Fibroblast of skin of scalp (primary cell): ENCODE measurements at regions not wholly inside any gene's neighbourhood (a gene's known extent, or its start where the extent isn't known, plus 50 kb on each side); places are given as distances from the start of the nearest gene placed in this dataset.

Experiments
- DNase-seq: peaks from one replicate; pipeline ENCODE4 v3.0.0-alpha.2; 2013

- DNase-seq, result no peak
These were observed 602.1 kb upstream of the TMEM132C start for GRCh38 chr12:127664901-127665300.

GRCh38 chr12:127667131-127667685 lies 599.8 kb upstream of the TMEM132C start:
- peak; percentile 50 for DNase-seq

- DNase-seq, result no peak
These were observed 596.7 kb upstream of the TMEM132C start for GRCh38 chr12:127670294-127670693.

DNA sequence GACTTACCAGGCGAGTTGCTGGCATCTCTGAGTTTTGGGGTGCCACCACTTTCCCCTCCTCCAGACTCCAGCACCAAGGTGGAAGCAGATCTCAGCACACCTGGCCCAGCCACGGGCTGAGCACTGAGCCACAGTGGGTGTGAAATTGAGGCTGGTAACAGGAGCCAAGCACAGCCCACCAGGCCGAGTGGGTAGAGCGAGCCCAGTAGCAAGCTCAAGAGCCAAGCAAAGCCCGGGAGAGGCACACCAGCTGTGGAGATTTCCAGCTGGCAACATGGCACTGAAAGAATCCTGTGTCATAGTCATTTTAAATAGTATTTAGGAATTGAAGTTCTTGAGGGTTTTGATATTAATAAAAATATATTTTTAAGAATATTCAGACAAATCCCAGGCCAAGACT lies 596.2 kb upstream of the TMEM132C start:
- DNase-seq, result no peak

GRCh38 chr12:127675936-127676335 lies 591.0 kb upstream of the TMEM132C start:
- DNase-seq, result no peak

DNA sequence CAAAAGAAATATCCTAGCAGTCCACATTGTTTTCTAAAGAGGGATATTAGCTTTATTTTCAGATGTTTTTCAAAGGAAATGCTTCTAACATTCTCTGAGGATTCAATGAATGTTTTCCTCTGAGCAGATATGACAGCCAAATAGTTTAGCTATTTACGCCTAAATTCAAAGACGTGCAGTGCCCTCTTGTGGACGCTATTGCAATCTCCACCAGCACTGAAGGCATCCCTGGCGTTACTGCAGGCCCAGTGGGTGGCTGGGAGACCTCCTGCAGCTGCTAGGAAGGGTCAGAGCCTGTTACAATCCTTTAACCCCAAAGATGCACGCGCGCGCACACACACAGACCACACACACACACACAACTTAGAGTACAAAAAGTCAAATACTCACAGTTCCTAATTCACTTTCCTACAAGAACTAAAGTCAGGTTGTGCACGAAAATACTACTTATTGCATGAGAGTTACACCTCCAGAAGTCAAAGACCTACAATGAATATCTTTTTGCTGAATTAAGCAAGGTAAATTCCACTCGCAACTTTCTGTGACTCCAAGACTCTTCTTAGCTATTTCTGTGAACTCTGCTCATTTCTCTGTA lies 589.3 kb upstream of the TMEM132C start:
- peak; percentile 85 for DNase-seq

DNA sequence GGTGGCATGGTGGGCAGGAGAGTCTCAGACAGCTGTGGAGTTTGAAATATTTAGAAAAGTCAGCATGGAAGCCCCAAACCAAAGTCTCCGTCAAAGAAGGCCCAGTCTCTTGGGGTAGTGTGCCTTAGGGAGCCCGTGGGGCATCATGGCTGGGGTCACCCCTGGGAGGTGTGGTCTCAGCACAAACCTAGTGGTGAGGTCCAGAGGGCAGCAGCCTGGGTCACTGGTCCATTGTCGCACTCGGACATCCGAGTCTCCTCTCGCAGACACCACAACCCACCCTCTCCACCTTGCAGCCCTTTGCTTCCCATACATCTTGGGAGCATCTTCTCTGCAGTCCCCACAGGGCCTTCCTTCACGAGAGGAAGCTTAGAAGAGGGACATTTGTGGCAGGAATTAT lies 588.0 kb upstream of the TMEM132C start:
- no peak for DNase-seq

DNA sequence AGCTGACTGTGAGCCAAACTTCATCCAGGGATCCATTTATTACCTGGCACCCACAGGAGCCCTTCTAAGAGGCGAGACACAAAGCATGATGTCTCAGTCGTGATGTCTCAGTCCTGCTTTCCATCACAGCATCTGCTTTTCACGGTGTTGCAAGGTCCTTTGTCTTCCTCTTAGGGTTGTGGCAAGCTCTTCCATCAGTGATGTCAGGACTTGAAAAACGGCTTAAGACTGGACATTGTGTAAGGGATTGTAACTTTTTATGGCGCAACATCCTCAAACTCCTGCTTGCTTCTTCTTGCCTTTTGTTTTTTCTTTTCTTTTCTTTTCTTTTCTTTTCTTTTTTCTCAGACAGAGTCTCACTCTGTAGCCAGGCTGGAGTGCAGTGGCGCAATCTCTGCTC lies 586.5 kb upstream of the TMEM132C start:
- DNase-seq, result no peak

DNA sequence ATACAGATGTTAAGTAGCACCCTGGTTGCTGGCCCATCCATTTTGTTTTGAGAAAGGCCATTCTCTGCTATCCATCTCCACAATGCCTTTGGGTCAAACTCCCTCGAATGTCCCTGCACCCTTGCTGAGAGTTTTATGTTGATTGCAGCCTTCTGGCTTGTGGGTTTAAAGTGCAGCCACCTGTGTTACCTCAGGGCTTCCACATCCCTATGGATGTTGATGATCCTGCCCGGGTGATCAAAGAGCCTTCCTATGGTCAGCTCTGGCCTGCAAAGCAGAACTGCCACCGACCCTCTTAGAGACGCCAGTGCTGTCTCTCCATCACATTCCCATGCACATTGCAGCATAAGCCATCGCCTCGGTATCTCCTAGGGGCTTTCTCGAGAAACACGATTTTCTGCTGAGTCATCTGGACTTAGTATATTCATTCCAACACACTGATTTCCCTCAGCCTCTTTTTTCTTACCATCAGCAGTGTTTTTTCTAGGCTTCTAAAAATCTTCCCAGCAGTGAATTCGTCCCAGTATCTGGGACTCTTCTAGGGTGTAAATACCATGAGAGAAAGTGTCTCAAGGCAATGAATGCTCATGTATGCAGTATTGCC lies 585.7 kb upstream of the TMEM132C start:
- peak; percentile 28 for DNase-seq

DNA sequence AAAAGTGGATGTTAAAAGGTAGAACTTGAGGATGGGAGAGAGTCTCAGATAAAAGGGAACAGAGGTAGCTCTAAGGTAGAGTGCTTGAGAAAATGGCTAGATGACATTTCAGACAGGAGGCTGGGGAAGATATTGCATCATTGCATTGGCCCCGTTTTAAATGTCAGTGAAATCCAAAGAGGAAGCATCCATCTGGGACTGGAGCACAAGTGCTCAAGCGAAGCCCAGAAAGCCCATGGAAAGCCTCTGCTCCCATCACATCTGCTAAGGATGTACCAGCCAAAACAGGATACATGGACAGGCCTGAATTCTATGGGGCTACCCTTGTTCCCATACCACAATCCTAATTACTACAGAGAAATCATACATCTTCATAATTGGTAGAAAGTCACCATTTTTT lies 581.5 kb upstream of the TMEM132C start:
- no peak for DNase-seq

GRCh38 chr12:127685931-127686330 lies 581.0 kb upstream of the TMEM132C start:
- DNase-seq, result peak; percentile 15

DNA sequence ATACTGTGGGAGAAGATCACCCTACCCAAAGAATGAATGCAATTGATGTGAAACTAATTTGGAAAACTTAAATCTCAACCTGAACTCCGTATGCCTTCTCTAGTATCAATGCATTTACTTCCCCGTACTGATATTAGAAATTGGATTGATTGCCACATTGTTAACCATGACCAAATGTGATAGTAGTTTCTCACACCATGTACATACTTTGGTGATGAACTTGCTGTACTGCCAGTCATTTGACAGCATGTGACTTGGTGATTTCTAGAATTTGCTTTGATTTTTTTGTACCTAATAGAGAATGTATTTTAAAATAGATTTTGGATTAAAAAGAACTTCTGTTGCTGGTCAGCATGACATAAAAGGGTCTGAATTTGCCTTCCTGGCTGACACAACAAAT lies 579.8 kb upstream of the TMEM132C start:
- no peak for DNase-seq

GRCh38 chr12:127688906-127689428 lies 578.0 kb upstream of the TMEM132C start:
- no peak for DNase-seq

DNA sequence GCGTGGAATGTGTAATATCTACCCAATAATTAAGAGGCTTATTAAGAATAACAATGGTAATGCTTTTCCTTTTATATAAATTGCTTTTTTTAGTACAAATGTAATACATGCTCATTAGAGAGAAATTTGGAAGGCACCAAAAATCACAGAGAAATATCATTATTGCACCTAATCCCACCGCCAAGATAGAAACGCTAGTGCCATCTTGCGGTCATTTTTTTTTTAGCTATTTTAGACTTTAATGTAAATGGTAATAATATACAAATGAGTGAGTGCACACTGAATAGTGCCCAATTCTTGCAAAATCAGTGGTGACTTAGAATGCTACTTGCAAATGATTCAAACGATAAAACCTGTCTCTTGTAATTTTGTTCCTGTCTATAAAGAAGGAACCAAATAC lies 576.8 kb upstream of the TMEM132C start:
- peak; percentile 10 for DNase-seq

- DNase-seq, result no peak
These were observed 570.0 kb upstream of the TMEM132C start for GRCh38 chr12:127696963-127697362.

DNA sequence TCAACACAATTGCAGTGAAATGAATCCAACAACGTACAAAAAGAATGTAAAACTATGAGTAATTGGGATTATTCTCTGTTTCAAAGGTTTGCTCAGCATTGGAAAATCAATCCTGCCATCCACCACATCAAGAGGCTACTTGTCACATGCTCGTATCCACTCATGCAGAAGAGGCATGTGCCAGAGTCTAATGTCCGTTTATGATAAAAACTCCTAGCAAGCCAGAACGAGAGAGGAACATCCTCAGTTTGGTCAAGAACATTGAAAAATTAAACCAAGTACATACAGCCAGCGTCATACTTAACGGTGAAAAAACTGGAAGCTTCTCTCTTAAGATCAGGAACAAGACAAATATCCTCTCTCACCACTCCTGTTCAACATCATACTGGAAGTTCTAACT lies 563.9 kb upstream of the TMEM132C start:
- no peak for DNase-seq

- DNase-seq, result no peak
These were observed 555.9 kb upstream of the TMEM132C start for GRCh38 chr12:127711108-127711507.

- no peak for DNase-seq
These were observed 554.4 kb upstream of the TMEM132C start for GRCh38 chr12:127712561-127712960.

GRCh38 chr12:127716166-127716565 lies 550.8 kb upstream of the TMEM132C start:
- no peak for DNase-seq

- DNase-seq, result no peak
These were observed 549.7 kb upstream of the TMEM132C start for GRCh38 chr12:127717278-127717677.

- no peak for DNase-seq
These were observed 546.6 kb upstream of the TMEM132C start for GRCh38 chr12:127720334-127720733.

DNA sequence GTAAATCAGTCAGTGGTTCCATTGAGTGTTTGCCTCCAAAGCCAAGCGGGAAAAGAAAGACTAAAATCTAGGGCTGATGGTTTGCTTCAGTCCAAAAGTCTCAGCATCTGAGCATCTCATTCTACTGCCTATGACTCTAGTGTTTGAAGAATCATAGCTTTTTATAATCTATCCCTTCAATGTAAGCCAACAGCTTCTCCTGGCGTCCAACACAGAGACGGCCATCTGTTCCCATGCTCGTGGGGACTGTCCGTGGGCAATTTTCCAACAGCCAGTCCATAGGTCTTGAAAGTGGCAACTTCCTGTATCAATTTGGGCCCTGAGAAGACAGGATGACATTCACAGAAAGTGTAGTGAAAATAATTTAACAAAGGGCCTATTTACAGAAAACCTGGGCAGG lies 544.4 kb upstream of the TMEM132C start:
- no peak for DNase-seq

- no peak for DNase-seq
These were observed 543.7 kb upstream of the TMEM132C start for GRCh38 chr12:127723251-127723650.

- DNase-seq, result no peak
These were observed 540.2 kb upstream of the TMEM132C start for GRCh38 chr12:127726671-127727315.
